ENCODE measurements at regions not wholly inside any gene's neighbourhood (a gene's known extent, or its start where the extent isn't known, plus 50 kb on each side); places are given as distances from the start of the nearest gene placed in this dataset.

DNA sequence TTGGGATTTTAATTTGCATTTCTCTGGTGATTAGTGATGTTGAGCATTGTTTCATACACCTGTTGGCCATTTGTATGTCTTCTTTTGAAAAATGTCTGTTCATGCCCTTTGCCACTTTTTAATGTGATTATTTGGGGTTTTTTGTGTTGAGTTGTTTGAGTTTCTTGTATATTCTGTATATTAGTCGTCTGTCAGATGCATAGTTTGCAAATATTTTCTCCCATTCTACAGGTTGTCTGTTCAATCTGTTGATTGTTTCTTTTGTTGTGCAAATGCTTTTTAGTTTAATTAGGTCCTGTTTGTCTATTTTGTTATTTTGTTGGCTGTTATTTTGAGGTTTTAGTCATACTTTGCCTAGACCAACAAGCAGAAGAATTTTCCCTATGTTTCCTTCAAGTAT lies 164.0 kb upstream of the CXADR start:
- DNase-seq (ENCODE audit: low spot score) = no peak
- no peaks in the 10 kb centered on the region for H3K4me1 ChIP-seq
- no peaks in the 10 kb centered on the region for H3K9me3 ChIP-seq
- H3K27me3 ChIP-seq = no peaks in the 10 kb centered on the region
- no peak overlapping the region for H3K4me3 ChIP-seq
- H3K27ac ChIP-seq = no peak overlapping the region
- TF ChIP-seq, protein P1, sequence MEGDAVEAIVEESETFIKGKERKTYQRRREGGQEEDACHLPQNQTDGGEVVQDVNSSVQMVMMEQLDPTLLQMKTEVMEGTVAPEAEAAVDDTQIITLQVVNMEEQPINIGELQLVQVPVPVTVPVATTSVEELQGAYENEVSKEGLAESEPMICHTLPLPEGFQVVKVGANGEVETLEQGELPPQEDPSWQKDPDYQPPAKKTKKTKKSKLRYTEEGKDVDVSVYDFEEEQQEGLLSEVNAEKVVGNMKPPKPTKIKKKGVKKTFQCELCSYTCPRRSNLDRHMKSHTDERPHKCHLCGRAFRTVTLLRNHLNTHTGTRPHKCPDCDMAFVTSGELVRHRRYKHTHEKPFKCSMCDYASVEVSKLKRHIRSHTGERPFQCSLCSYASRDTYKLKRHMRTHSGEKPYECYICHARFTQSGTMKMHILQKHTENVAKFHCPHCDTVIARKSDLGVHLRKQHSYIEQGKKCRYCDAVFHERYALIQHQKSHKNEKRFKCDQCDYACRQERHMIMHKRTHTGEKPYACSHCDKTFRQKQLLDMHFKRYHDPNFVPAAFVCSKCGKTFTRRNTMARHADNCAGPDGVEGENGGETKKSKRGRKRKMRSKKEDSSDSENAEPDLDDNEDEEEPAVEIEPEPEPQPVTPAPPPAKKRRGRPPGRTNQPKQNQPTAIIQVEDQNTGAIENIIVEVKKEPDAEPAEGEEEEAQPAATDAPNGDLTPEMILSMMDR (IDR thresholded peaks at IDR 0.05) = no peak
- no peaks in the 10 kb centered on the region for H3K36me3 ChIP-seq

DNA sequence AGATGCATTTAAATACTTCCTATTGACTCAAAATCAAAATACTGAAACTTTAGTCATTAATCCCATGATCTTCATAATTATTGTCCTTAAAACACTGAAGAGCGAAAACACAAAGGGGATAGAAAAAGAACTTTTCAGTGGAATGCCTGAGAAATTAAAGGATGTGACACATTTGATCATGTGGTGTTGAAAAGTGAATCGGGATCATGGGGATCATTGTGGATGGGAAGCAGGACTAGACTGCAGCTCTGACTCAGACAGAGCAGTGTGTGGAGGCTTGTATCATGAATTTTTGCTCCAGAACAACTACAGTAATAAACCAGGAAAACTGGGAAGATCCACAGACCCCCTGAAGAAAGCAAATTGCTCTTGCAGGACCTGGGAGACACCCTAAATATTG lies 161.1 kb upstream of the CXADR start:
- H3K36me3 ChIP-seq = no peaks in the 10 kb centered on the region
- no peaks in the 10 kb centered on the region for H3K27me3 ChIP-seq
- no peak for DNase-seq (ENCODE audit: low spot score)
- H3K4me1 ChIP-seq = no peaks in the 10 kb centered on the region
- TF ChIP-seq, protein P1 (IDR thresholded peaks at IDR 0.05) = no peak
- no peak overlapping the region for H3K4me3 ChIP-seq
- no peaks in the 10 kb centered on the region for H3K9me3 ChIP-seq
- no peak overlapping the region for H3K27ac ChIP-seq

DNA sequence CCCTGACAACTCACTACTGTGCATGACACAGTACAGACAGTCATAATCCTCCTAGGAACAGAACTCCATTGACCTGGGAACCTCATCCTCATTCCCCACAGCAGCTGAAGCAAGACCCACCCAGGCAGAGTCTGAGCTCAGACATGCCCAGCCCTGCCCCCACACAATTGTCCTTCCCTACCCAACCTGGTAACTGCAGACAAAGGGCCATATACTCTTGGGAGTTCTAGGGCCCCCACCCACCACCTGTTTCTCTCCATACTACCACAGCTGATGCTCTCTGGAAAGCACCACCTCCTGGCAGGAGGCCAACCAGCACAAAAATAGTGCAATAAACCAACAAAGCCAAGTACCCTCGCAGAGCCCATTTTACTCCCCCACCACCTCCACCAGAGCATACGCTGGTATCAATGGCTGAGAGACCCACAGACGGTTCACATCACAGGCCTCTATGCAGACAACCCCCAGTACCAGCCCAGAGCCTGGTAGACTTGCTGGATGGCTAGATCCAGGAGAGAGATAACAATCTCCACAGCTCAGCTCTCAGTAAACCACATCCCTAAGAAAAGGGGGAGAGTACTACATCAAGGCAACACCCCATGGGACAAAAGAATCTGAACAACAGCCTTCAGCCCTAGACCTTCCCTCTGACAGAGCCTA lies 159.7 kb upstream of the CXADR start:
- H3K4me3 ChIP-seq = no peak overlapping the region
- H3K4me1 ChIP-seq = no peaks in the 10 kb centered on the region
- DNase-seq (ENCODE audit: low spot score) = no peak
- H3K27ac ChIP-seq = no peak overlapping the region
- TF ChIP-seq, protein P1 (IDR thresholded peaks at IDR 0.05) = no peak
- no peaks in the 10 kb centered on the region for H3K9me3 ChIP-seq
- no peaks in the 10 kb centered on the region for H3K36me3 ChIP-seq
- no peaks in the 10 kb centered on the region for H3K27me3 ChIP-seq

DNA sequence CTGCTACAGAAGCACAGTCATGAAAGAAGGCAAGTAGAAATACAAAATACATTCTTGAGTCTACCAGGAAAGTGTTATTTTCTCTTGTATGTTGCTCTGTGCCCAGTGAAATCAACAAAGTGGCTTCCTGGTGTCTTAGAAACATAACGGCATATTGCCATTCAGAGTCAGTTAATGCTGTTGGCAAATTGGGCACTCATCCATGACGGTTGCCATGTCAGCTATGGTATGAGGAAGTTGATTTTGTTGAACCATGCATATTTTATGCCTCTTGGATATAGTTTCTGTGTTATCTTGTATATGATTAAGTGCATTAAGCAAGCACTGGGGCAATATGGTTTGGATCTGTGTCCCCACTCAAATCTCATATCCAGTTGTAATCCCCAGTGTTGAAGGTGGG lies 153.1 kb upstream of the CXADR start:
- TF ChIP-seq, protein P1 (IDR thresholded peaks at IDR 0.05) = no peak
- H3K4me3 ChIP-seq = no peak overlapping the region
- no peaks in the 10 kb centered on the region for H3K27me3 ChIP-seq
- no peak for DNase-seq (ENCODE audit: low spot score)
- no peaks in the 10 kb centered on the region for H3K9me3 ChIP-seq
- H3K4me1 ChIP-seq = no peaks in the 10 kb centered on the region
- H3K27ac ChIP-seq = no peak overlapping the region
- no peaks in the 10 kb centered on the region for H3K36me3 ChIP-seq

DNA sequence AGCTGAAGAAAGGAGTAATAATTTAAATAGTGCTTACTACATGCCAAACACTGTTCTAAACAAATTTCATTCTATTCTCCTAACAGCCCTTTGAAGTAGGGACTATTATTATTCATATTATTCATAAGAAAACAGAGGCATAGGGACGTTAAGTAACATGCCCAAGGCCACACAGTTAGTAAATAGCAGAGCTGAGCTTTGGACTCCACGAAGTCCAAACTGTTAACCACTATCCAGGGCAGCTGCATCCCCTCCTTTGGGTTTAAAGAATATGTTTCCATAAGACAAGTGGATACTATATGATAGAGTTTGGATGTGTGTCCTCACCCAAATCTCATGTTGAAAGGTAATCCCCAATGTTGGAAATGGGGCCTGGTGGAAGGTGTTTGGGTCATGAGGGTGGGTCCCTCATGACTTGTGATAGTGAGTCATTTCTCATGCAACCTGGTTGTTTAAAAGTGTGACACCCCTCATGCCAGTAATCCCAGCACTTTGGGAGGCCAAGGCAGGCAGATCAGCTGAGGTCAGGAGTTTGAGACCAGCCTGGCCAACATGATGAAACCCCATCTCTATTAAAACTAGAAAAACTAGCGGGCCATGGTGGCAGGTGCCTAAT lies 144.0 kb upstream of the CXADR start:
- H3K36me3 ChIP-seq = no peaks in the 10 kb centered on the region
- no peaks in the 10 kb centered on the region for H3K27me3 ChIP-seq
- no peak overlapping the region for H3K4me3 ChIP-seq
- H3K9me3 ChIP-seq = no peaks in the 10 kb centered on the region
- TF ChIP-seq, protein P1 (IDR thresholded peaks at IDR 0.05) = no peak
- DNase-seq (ENCODE audit: low spot score) = no peak
- H3K4me1 ChIP-seq = no peaks in the 10 kb centered on the region
- H3K27ac ChIP-seq = no peak overlapping the region

DNA sequence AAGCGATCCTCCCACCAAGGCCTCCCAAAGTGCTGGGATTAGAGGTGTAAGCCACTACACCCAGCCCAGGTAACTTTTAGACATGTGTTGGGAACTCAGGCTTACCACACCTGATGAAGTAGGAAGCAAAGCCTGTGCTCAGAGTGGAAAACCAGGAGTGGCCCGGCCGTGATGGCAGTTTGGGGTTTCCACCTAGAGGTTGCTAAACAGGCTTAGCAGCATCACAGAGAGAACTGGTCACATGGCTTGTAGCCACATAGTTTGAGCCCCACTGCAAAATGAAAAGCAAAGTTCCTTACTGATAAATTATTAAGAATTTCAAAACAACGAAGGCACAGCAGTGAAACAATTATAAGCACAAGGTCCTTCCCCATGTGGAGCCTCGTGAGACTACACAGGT lies 142.6 kb upstream of the CXADR start:
- no peaks in the 10 kb centered on the region for H3K27me3 ChIP-seq
- no peak overlapping the region for H3K27ac ChIP-seq
- H3K9me3 ChIP-seq = no peaks in the 10 kb centered on the region
- no peak for DNase-seq (ENCODE audit: low spot score)
- H3K4me3 ChIP-seq = no peak overlapping the region
- H3K4me1 ChIP-seq = no peaks in the 10 kb centered on the region
- TF ChIP-seq, protein P1 (IDR thresholded peaks at IDR 0.05) = no peak
- no peaks in the 10 kb centered on the region for H3K36me3 ChIP-seq
